WTC11 (cell line): ENCODE measurements at regions not wholly inside any gene's neighbourhood (a gene's known extent, or its start where the extent isn't known, plus 50 kb on each side); places are given as distances from the start of the nearest gene placed in this dataset.

Source experiments
- ATAC-seq: fragments of 200-7000 bp; cut with Tn5 transposase; 2 replicates; pipeline ENCODE4 v1.10.0; 2021; ENCODE audit warnings: mild to moderate bottlenecking, moderate library complexity
- CTCF ChIA-PET: fragments of 300-600 bp; sonication (Branson Sonifier 250); formaldehyde crosslinking; loops from one replicate; lab custom pipeline; 2021; ENCODE audit warnings: antibody characterized with exemption; lab: Charles Lee
- POLR2A ChIA-PET: fragments of 350-600 bp; sonication (Branson Sonifier 250); formaldehyde crosslinking; loops from one replicate; lab custom pipeline; 2021; ENCODE audit warnings: antibody characterized with exemption; lab: Charles Lee
- DNase-seq: peaks from one replicate; pipeline ENCODE4 v3.0.0; 2021; ENCODE audit warnings: low spot score
- H3K27ac Mint-ChIP-seq: 2 replicates; pipeline ENCODE4 v1.8.0; 2021; ENCODE audit warnings: mixed read lengths
- H3K27me3 Mint-ChIP-seq: 2 replicates; pipeline ENCODE4 v1.8.0; 2021; ENCODE audit warnings: low read depth, mild to moderate bottlenecking, moderate library complexity, mixed read lengths
- H3K36me3 Mint-ChIP-seq: 2 replicates; pipeline ENCODE4 v1.8.0; 2021; ENCODE audit warnings: mixed read lengths
- H3K4me1 Mint-ChIP-seq: 2 replicates; pipeline ENCODE4 v1.8.0; 2022; ENCODE audit warnings: mixed read lengths
- H3K4me3 Mint-ChIP-seq: 2 replicates; pipeline ENCODE4 v1.8.0; 2021; ENCODE audit warnings: mild to moderate bottlenecking, moderate library complexity, mixed read lengths
- H3K9me3 Mint-ChIP-seq: 2 replicates; pipeline ENCODE4 v1.8.0; 2021; ENCODE audit warnings: mixed read lengths
- AR ChIP-seq: fragments of 250-450 bp; sonication (Bioruptor Pico); IDR thresholded peaks from 2 replicates; pipeline ENCODE4 v1.9.0; 2021; ENCODE audit warnings: mild to moderate bottlenecking
- CTCF ChIP-seq: fragments of 200-600 bp; IDR thresholded peaks from 2 replicates; pipeline ENCODE4 v1.8.0; 2022; ENCODE audit warnings: antibody characterized with exemption
- E2F5 ChIP-seq: sonication (generic); formaldehyde crosslinking; IDR thresholded peaks from 2 replicates; pipeline ENCODE4 v1.8.1; 2022; ENCODE audit warnings: mild to moderate bottlenecking, moderate library complexity, missing genetic modification reagents
- EMX1 ChIP-seq: fragments of 250-450 bp; sonication (Bioruptor Pico); IDR thresholded peaks from 2 replicates; pipeline ENCODE4 v1.8.0; 2021; ENCODE audit warnings: mild to moderate bottlenecking
- FOXP1 ChIP-seq: sonication (generic); formaldehyde crosslinking; IDR thresholded peaks from 2 replicates; pipeline ENCODE4 v1.8.0; 2022; ENCODE audit warnings: missing genetic modification reagents, mild to moderate bottlenecking, moderate library complexity, borderline replicate concordance
- FOXP4 ChIP-seq: sonication (generic); formaldehyde crosslinking; IDR thresholded peaks from 2 replicates; pipeline ENCODE4 v1.8.0; 2022; ENCODE audit warnings: mild to moderate bottlenecking, missing genetic modification reagents
- JAZF1 ChIP-seq: fragments of 250-450 bp; sonication (Bioruptor Pico); IDR thresholded peaks from 2 replicates; pipeline ENCODE4 v1.9.0; 2021; ENCODE audit warnings: moderate library complexity, mild to moderate bottlenecking, inconsistent platforms
- JUN ChIP-seq: sonication (generic); formaldehyde crosslinking; IDR thresholded peaks from 2 replicates; pipeline ENCODE4 v1.8.0; 2023; ENCODE audit warnings: mild to moderate bottlenecking, missing genetic modification reagents
- NFE2L1 ChIP-seq: sonication (generic); formaldehyde crosslinking; IDR thresholded peaks from 2 replicates; pipeline ENCODE4 v1.8.1; 2023; ENCODE audit warnings: missing genetic modification reagents
- NR3C1 ChIP-seq: sonication (generic); formaldehyde crosslinking; conservative IDR thresholded peaks from 2 replicates; pipeline ENCODE4 v1.8.1; 2023; ENCODE audit warnings: low read depth, mild to moderate bottlenecking, missing genetic modification reagents
- TEAD4 ChIP-seq: sonication (generic); formaldehyde crosslinking; IDR thresholded peaks from 2 replicates; pipeline ENCODE4 v1.8.0; 2022; ENCODE audit warnings: mild to moderate bottlenecking, missing genetic modification reagents
- ZBTB43 ChIP-seq: sonication (generic); formaldehyde crosslinking; IDR thresholded peaks from 2 replicates; pipeline ENCODE4 v1.8.1; 2023; ENCODE audit warnings: mild to moderate bottlenecking, missing genetic modification reagents
- ZMAT4 ChIP-seq: fragments of 250-450 bp; sonication (Bioruptor Pico); IDR thresholded peaks from 2 replicates; pipeline ENCODE4 v1.9.0; 2021; ENCODE audit warnings: mild to moderate bottlenecking
- ZNF121 ChIP-seq: sonication (generic); formaldehyde crosslinking; IDR thresholded peaks from 2 replicates; pipeline ENCODE4 v1.8.0; 2023; ENCODE audit warnings: missing genetic modification reagents
- ZNF219 ChIP-seq: sonication (generic); formaldehyde crosslinking; IDR thresholded peaks from 2 replicates; pipeline ENCODE4 v1.8.0; 2023; ENCODE audit warnings: missing genetic modification reagents, mild to moderate bottlenecking, borderline replicate concordance
- ZNF232 ChIP-seq: sonication (generic); formaldehyde crosslinking; IDR thresholded peaks from 2 replicates; pipeline ENCODE4 v1.8.0; 2022; ENCODE audit warnings: mild to moderate bottlenecking, missing genetic modification reagents
- ZNF396 ChIP-seq: fragments of 250-450 bp; sonication (Bioruptor Pico); IDR thresholded peaks from 2 replicates; pipeline ENCODE4 v1.8.0; 2021; ENCODE audit warnings: mild to moderate bottlenecking, moderate library complexity, borderline replicate concordance
- ZNF425 ChIP-seq: fragments of 250-450 bp; sonication (Bioruptor Pico); conservative IDR thresholded peaks from 2 replicates; pipeline ENCODE4 v1.9.0; 2021; ENCODE audit warnings: mild to moderate bottlenecking

GRCh38 chr2:19753314-19753713 is 148.5 kb downstream of the TTC32 start (continued):
- TF ChIP-seq AR (CRISPR knock-in tag) (no peak), EMX1 (CRISPR knock-in tag) (no peak), NFE2L1 (CRISPR knock-in tag) (no peak), ZNF121 (CRISPR knock-in tag) (no peak), ZNF425 (no peak)

GRCh38 chr2:19752500-19752899 is 149.3 kb downstream of the TTC32 start:
- Mint-ChIP-seq H3K9me3 (no peaks in the 10 kb centered on the region), H3K27ac (no peak overlapping the region), H3K27me3 (no peaks in the 10 kb centered on the region), H3K4me3 (no peak overlapping the region), H3K4me1 (no peaks in the 10 kb centered on the region), H3K36me3 (no peaks in the 10 kb centered on the region)
- DNase-seq = no peak
- CTCF ChIA-PET = interaction anchor here (0.6 kb wide), 1 partner anchor 9 kb away, joined by 5 read pairs; no protein-coding TSS in a partner anchor
- ATAC-seq = no peak
- TF ChIP-seq FOXP4 (CRISPR knock-in tag) (no peak), NR3C1 (CRISPR knock-in tag) (no peak), ZNF232 (CRISPR knock-in tag) (no peak), ZNF121 (CRISPR knock-in tag) (no peak), ZNF425 (no peak), JAZF1 (no peak)
- POLR2A ChIA-PET = no interaction called here

GRCh38 chr2:19751631-19752030 is 150.2 kb downstream of the TTC32 start:
- Mint-ChIP-seq H3K27me3 (no peaks in the 10 kb centered on the region), H3K9me3 (no peaks in the 10 kb centered on the region), H3K4me1 (no peaks in the 10 kb centered on the region), H3K4me3 (no peak overlapping the region), H3K36me3 (no peaks in the 10 kb centered on the region), H3K27ac (no peak overlapping the region)
- POLR2A ChIA-PET = no interaction called here
- CTCF ChIA-PET = no interaction called here
- ATAC-seq (no peak), DNase-seq (no peak)
- TF ChIP-seq ZNF219 (CRISPR knock-in tag) (no peak), TEAD4 (CRISPR knock-in tag) (no peak), ZNF396 (no peak)

- no peak overlapping the region for H3K27ac Mint-ChIP-seq
- H3K4me3 Mint-ChIP-seq = no peak overlapping the region
- CTCF ChIA-PET = no interaction called here
- TF ChIP-seq E2F5 (CRISPR knock-in tag) = no peak
- TF ChIP-seq ZBTB43 = no peak
- TF ChIP-seq FOXP1 = no peak
- TF ChIP-seq CTCF = no peak
- no peak for TF ChIP-seq JUN (CRISPR knock-in tag)
- no peak for TF ChIP-seq ZMAT4
These were observed 151.6 kb downstream of the TTC32 start for GRCh38 chr2:19750136-19750535.

More at GRCh38 chr2:19750136-19750535, 151.6 kb downstream of the TTC32 start:
- no peaks in the 10 kb centered on the region for H3K36me3 Mint-ChIP-seq
- POLR2A ChIA-PET = no interaction called here
- no peaks in the 10 kb centered on the region for H3K9me3 Mint-ChIP-seq
- no peaks in the 10 kb centered on the region for H3K4me1 Mint-ChIP-seq
- ATAC-seq (no peak), DNase-seq (no peak)
- H3K27me3 Mint-ChIP-seq = no peaks in the 10 kb centered on the region
